HG03342 (cell line): ENCODE measurements at regions not wholly inside any gene's neighbourhood (a gene's known extent, or its start where the extent isn't known, plus 50 kb on each side); places are given as distances from the start of the nearest gene placed in this dataset.
A peak's percentile ranks its signal among the peaks of the same experiment; 100 is the strongest.

Experiments
- ATAC-seq: cut with Tn5 transposase; IDR thresholded peaks from one replicate; pipeline ENCODE4 v1.9.1; 2021; ENCODE audit warnings: mild to moderate bottlenecking, moderate library complexity; ENCODE audit not compliant: unreplicated experiment

DNA sequence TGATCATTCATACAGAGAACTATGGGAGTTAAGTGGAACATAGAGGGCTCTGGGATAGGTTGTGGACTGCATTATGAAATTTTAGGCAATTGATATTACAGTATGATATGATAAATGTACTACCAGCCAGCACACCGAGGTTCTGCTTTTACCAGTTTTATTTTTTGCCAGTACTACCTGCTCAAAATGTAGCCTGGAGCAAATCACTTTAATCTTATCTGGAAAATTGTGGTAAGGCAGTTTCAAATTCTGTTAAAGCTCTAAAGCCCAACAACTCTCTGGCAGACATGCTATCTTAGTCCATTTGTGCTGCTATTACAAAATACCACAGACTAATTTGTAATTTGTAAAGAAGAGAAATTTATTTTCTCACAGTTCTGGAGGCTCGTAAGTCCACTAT, 474.9 kb upstream of the CWC22 start:
- no peak for ATAC-seq

DNA sequence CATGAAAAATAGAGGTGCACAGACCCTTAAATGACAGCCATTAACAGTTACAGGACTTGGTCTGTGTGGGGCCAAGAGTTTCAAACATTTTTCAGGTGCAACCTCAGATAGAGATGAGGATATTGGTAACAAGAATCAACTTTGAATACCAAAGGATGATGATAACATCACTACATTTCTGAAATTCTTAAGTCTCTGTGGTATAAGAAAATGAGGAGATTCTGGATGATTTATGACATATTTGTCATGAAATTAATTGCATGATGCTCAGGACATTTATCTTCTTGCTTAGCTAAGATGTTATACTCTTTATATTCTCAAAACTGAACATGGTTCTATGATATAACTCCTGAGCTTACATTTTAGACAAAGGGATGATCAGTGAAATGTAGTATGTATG, 471.8 kb upstream of the CWC22 start:
- no peak for ATAC-seq

DNA sequence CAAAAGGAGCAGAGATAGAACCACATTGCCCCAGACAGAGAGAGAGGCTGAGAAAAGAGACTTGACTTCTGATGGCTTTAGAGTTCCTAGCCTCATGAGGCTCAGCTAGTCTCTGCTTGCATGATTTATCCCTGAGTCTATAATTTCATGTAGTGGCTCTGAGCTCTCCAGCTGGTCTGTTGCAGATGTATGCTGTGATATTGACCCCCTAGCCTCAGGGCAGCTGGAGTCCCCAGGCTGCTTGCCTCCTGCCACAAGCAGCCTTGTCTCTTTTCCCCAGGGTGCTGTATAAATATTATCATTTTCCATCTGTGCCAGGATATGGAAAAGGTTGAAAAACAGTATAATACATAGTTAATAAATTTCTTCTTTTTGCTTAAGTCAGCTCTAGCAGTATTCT, 467.6 kb upstream of the CWC22 start:
- ATAC-seq, result no peak

DNA sequence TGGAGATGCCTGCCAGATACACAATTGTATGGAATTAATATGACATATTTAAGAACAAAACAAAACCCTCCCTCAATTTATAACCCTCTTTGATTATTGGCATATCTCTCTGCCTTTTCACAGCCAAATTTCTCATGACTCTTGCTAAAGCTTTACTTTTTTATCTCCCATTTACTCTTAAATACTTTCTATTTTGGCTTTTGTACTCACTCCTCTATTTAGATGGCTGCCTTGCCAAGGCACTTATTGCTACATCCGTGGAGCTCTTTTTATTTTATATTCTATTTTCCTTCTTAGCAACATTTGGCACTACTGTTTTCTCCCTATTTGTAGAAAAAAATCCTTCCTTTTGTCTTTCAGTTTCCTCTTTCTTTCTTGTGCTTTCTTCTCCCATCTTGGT, 466.4 kb upstream of the CWC22 start:
- no peak for ATAC-seq

DNA sequence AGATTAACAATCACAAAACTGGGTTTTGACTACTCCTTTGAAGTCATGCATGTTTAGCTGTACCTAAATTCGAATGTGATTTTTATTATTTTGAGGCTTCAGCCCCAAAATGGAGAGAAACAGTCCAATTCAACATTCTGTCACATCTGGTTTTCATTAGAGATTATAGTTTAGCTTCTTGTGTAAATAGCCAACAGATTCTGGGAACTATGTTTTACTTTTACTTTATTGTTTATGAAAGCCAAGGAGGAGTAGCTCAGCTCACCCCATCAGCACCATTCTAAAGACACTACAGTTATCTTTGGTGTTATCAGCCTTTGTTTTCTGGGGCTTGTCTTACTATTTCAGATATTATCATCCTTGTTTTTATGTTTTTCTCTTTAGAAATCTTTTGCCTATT, 465.0 kb upstream of the CWC22 start:
- ATAC-seq, result no peak

DNA sequence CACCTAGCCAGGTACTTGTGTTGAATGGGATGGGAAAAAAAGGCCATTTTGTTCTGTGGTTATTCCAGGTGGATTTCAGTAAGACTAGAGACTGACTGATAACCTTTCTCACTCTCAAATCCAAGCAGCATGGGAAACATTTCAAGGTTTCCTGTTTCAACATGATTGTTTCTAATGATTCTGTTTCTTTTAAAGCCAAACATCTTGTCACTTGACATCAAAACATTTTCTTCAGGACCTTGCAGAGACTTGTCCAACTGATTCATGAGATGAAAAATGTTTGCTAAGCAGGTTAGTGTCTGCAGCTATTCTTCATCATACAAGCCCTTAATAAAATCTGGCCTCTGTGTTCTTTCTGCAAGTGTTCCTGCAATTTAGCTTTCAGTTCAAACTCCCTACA, 456.5 kb upstream of the CWC22 start:
- no peak for ATAC-seq

DNA sequence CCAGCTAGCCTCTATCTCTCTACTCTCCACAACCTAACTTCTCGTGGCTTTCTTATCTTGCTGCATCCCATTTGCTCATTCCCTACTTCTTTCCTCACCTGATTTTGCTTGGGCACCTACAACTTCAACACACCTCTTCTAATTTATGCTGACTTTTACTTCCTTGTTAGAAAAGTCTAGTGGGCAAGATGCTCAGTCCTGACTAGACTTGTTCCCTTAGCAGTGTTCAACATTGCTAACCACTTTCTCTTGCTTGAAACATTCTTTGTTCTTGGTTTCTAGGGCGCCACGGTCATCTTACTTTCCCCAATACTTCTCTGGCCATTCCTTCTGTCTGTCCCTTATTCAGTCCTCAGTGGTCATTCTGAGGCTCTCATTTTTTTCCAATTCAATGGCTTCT, 454.7 kb upstream of the CWC22 start:
- no peak for ATAC-seq

DNA sequence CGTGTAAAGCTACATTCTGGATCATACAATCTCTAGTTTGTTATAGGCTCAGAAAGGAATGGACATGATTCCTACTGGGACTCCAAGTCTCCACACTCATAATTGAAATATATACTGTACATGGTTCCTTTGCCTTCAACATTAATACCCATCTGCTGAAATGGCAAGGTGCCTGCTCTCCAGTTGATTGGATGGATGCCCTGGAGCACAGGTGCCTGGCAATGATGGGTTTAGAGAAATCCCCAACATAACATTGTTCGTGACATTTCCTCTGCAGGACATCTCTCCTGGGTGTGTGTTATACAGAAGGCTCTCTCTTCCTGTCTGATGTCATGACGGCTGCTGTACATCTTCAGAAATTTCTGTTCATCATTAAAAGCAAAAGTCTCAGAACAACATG, 449.7 kb upstream of the CWC22 start:
- no peak for ATAC-seq

DNA sequence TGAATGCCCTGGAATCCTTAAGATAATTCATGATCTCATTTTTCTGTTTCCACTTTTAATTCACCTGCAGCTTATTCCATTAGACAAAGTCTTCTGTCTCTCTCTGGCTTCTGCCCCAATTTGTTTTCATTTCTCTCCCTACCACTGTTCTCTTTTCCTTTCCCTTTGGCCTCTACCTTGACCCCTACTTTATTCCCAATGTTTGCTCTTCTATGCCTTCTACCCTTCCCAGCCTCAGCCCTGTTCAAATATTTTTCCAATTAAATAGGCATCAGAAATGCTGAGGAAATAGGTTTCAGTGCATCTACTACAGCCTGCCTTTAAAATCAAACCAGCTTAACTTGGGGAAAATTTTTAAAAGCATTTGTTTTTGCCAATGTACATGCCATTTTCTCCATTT, 443.7 kb upstream of the CWC22 start:
- no peak for ATAC-seq

DNA sequence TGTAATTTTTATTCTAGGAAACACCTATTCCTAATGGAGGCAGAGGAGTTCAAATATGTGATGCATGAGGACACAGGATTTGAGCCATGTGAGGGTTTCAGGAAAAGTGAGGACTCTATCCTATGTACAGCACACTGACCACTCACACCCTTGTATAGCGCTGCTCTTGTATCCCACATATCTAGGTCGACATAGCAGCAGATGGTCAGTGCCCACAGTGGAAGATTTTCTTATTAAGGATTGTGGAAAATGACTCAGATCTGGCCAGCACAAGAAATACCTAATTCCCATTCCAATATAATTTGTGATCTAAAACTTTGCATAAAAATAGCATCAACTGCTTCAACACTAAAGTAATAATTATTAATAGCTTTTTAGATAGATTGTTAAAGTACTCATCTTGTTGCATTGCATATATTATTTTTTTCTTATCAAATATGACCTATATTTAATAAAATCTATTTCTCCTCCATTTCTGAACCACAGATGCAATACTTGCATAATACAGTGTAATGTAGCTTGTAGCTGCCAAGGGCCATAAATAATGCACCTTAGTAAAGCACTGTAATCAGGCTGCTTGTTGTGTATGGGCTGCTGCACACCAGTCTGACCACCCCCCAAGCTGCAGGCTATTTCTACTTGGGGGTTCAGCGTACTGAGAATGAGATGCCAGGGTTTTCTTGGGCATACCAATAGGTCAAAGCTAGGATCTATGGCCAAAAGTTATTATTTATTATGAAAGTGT, 442.2 kb upstream of the CWC22 start:
- no peak for ATAC-seq

DNA sequence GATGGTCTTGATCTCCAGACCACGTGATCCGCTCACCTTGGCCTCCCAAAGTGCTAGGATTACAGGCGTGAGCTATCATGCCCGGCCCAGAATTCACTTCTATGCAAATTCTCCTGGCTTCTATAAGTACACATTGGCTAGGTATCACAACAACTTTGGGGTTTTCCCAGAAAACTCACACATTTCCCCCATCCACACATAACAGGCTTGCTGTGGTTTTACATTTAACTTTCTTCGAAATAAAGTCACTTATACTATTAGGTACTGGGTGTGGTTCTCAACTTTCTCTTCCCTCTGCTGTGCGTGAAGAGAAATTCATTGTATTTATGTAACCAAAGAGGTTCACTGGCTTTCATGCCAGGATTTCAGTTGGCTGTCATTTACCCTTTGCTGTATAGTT, 439.4 kb upstream of the CWC22 start:
- no peak for ATAC-seq

DNA sequence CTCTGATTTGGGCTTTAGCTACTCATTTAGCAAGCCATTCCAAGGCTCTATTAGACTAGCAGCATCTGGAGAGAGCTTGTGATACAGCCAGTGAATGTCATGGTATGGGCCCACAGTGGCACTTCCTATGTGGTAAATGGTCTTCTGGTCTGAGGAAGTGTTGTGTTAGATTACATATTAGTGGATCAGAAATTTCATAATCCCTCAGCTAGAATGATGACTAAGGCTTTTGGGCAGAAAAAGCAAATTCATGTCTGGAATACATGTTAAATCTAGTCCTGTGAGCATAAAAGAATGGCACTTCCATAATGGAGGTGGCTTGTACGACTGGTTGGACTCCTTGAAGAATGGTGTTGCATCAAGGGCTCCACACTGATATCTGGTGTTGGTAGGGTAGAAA, 436.8 kb upstream of the CWC22 start:
- no peak for ATAC-seq

DNA sequence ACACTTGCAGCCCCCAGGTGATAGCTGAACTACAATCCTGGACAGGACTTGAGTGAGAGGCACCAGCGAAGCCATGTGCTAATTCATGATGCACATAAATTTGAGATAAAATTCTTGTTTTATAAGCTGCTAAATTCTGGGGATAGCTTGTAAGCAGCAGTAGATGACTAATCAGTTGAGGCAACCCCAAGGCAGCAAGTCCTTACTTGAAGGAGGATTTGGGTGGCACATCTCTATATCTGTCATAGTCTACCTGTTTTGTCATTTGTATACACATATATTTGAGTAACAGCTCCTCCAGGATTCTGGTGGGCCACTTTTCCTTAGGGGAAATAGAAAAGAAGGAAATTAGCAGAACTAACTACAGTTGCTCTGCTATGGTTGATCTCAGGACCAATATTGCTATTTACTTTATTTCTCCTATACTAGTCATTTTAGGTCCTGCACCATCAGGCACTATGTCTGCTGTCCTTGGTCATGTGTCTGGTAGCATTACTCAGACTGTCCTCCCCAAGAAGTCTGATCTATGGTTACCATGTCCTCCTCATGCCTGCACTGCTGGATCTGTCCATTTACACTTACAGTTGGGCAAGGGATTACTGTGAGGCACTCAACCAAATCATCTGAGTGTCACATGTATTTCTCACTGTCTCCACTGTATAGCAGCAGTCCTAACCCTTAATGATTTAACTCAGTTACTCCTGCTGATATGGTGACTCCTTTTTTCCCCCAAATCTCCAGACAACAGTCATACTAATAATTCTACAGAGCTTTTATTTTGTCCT, 436.0 kb upstream of the CWC22 start:
- no peak for ATAC-seq

DNA sequence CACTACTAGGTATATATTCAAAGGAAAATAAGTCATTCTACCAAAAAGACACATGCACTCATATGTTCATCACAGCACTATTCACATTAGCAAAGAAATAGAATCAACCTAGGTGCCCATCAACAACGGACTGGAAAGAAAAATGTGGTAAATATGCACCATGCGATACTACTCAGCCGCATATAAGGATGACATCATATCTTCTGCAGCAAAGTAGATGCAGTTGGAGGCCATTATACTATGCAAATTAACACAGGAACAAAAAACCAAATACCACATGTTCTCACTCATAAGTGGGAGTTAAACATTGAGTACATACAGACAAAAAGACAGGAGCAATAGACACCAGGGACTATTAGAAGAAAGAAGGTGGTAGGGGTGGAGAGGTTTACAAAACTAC, 412.1 kb upstream of the CWC22 start:
- ATAC-seq, result no peak

DNA sequence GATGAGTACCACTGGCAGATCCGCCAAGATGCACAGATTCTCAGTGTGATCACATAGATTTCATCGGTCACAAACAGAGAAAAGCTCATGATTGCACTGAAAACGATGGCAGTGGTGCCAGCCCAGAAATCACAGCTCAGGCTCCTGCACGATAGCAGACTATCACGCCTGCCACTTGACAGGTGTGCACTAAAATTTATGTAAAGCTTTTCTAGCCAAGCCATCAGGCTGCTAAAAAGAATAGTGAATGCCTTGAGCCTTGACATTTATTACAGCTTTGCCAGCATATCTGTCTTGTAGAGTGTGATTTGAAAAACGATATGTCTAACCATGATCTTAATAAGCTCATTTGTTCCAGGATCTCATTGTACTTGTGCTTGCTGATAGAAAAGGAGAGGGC, 409.5 kb upstream of the CWC22 start:
- ATAC-seq, result no peak

DNA sequence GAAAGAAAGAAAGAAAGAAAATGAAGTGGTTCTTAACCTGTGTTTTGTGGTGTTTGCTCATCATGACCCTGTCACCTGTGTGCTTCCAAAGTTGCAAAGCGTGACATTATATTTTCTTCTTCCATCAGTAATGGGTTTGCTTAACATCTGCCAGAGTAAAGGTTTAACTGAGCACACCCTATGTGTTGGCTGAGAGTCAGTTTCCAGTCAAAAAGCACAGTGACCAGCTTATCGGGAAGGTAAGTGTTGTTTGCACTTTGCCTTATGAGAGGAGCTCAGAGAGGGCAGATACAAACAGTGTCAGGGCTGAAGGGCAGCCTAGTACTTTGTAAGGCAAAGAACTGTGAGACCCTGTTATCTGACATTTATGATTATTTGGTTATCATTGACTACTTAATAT, 406.2 kb upstream of the CWC22 start:
- ATAC-seq, result no peak

DNA sequence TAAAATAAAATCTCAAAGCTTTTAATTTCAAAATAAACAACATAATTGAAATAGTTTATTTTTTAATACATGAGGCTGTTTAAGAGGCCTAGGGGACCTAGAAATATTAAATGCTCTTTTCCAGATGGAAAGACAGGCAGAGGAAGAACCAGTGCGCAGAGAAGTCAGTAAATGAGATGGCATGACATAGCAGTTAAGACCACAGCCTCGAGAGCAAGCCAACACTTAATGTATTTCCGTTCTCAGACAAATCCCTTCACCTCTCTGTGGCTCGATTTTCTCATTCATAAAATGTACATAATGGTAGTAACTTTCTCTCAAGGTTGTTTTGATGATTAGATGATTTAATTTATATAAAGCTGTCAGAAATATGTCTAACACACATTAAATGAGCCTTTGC, 405.1 kb upstream of the CWC22 start:
- ATAC-seq, result no peak

DNA sequence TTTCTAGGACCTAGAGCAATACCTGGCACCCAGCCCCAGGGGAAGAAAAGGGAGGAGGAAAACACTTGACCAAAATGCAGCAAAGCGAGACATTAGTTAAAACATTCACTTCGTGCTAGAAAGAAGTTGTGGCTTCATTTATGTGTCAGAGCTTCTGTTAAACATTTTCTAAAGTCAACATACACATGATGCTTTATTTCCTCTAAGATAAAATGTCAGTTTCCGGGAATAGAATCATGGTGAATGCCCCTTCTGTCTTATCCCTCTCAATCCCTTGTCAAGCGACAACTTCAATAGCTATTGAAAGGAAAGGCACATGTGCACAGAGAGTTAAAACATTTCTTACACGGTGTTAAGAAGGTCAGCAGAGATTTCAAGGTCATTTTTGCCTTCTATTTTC, 404.6 kb upstream of the CWC22 start:
- peak; percentile 72 for ATAC-seq

DNA sequence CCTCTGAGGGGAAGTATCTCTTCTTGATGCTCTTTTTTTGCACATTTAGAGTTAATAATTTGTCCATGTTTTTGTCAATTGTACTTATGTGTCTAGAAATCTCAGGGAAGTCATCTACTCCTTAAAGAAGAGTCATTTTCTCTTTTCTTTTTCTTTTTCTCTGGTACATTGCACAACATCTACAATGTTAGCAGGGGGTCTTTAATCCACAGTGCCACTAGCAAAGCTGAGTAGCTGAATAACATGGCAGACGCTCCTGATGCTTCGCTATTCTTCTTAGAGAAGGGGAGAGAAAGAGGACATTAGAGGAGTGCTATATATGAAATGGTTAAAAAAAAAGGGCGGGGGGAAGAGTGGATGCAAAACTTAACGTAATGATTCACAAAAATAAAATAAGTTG, 399.6 kb upstream of the CWC22 start:
- ATAC-seq, result no peak

DNA sequence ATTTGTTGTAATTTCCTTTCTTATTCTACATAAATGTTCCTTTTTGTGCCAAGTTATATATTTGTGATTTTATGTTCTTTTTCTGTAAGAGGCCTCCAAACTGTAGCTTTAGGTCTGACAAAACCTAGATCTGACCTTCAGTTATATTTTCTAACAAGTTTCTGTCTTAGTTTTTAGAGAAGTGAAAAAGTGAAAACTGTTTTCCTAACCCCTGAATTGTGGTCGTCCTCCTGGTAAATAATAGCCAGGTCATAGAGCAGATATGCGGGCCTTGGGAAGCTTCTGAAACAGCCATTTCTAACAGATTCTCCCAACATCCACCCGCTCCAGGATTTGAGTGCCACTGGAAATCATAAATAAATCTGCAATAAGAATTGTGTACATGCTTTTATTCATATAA, 398.4 kb upstream of the CWC22 start:
- ATAC-seq, result no peak

DNA sequence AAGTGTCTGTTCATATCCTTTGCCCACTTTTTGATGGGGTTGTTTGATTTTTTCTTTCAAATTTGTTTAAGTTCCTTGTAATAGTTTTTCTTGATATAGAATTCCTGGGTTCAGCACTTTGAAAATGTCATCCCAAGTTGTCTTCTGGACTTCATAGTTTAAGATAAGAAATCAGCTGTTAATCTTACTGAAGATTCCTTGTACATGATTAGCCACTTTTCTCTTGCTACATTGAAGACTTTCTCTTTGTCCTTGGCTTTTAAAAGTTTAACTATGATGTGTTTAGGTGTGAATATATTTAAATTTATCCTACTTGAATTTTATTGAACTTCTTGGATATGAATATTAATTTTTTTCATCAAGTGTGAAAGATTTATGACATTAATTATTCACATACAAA, 387.2 kb upstream of the CWC22 start:
- ATAC-seq, result no peak

DNA sequence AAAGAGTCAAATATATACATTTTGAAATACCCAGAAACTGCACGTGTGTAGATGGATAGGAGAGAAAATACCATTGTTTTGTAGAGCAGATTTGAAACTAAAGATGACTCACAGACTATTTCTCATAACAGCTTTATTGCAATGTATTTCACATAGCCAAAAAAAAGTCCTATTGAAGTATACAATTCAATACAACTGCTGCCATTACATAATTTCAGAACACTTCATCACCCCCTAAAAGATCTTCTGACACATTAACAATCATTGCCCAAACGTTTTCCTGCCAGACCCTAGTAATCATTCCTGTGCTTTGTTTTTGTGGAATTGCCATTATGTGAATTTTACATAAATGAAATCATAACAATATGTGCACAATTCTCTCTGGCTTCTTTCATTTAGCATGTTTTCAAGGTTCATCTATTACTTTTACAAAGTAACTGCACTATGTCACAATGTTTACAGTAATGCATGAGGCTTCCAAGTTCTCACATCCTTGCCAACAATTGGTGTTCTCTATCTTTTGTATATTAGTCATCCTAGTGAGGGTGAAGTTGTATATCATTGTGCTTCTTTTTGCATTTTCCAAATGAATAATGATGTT, 378.6 kb upstream of the CWC22 start:
- ATAC-seq, result no peak
